Neural progenitor cell (in vitro differentiated cells): ENCODE measurements at regions not wholly inside any gene's neighbourhood (a gene's known extent, or its start where the extent isn't known, plus 50 kb on each side); places are given as distances from the start of the nearest gene placed in this dataset.

Experiments used
- CTCF ChIP-seq: fragments of 200-600 bp; sonication (generic); IDR thresholded peaks from 2 replicates; pipeline ENCODE4 v1.5.1; 2017; ENCODE audit warnings: antibody characterized with exemption, mild to moderate bottlenecking
- EZH2 ChIP-seq: fragments of 200-600 bp; sonication (generic); IDR thresholded peaks from 2 replicates; pipeline ENCODE4 v1.6.1; 2017; ENCODE audit warnings: antibody characterized with exemption, mild to moderate bottlenecking, moderate library complexity

GRCh38 chr4:100938698-100939097, 408.6 kb downstream of the PPP3CA start:
- no peak for TF ChIP-seq CTCF
- no peak for TF ChIP-seq EZH2
